ENCODE measurements at regions not wholly inside any gene's neighbourhood (a gene's known extent, or its start where the extent isn't known, plus 50 kb on each side); places are given as distances from the start of the nearest gene placed in this dataset.

DNA sequence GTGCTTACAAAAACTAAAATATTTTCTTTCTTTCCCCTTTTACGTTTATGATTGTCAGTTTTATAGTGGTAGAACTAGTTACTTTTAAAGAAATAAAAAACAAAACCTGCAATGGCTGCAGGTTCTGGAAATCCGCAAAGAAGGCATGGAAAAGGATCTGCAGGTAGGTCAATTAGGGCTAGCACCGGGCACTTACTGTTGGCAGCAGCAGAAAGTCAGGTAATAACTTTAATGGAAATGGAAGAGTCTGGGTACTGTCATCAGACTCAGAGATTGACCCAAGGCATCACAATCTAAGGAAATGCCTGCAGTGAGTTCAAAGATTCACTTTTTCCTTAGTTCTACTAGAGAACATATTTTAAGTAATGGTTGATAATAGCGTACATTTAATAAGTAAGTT lies 1136.3 kb upstream of the B3GALT2 start:
- TF ChIP-seq, protein P1, sequence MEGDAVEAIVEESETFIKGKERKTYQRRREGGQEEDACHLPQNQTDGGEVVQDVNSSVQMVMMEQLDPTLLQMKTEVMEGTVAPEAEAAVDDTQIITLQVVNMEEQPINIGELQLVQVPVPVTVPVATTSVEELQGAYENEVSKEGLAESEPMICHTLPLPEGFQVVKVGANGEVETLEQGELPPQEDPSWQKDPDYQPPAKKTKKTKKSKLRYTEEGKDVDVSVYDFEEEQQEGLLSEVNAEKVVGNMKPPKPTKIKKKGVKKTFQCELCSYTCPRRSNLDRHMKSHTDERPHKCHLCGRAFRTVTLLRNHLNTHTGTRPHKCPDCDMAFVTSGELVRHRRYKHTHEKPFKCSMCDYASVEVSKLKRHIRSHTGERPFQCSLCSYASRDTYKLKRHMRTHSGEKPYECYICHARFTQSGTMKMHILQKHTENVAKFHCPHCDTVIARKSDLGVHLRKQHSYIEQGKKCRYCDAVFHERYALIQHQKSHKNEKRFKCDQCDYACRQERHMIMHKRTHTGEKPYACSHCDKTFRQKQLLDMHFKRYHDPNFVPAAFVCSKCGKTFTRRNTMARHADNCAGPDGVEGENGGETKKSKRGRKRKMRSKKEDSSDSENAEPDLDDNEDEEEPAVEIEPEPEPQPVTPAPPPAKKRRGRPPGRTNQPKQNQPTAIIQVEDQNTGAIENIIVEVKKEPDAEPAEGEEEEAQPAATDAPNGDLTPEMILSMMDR (IDR thresholded peaks at IDR 0.05; ENCODE audit: insufficient read depth in 1 of 2, low read depth in 1 of 2, low read length in 1 of 2, severe bottlenecking in 1 of 2, unreplicated experiment in 1 of 2): no peak
- BruUV-seq (replicated peaks): no TSS peak
- POLR2A ChIA-PET: no interaction called here
- Histone ChIP-seq H3K27me3 (replicated peaks; ENCODE audit: control insufficient read depth, insufficient read depth, low read length) (no peaks in the 10 kb centered on the region), H3K36me3 (ENCODE audit: control insufficient read depth, insufficient read depth, low read length) (no peaks in the 10 kb centered on the region), H3K9me3 (no peaks in the 10 kb centered on the region), H3K4me3 (ENCODE audit: low read depth, low read length) (no peak overlapping the region), H3K4me1 (no peaks in the 10 kb centered on the region)
- H3K4me3 Mint-ChIP-seq (ENCODE audit: unreplicated experiment): no peak overlapping the region
- H3K27me3 Mint-ChIP-seq (ENCODE audit: insufficient read depth, unreplicated experiment): no peaks in the 10 kb centered on the region
- no peaks in the 10 kb centered on the region for H3K4me1 Mint-ChIP-seq (ENCODE audit: low read depth, unreplicated experiment)
- H3K9me3 Mint-ChIP-seq (ENCODE audit: unreplicated experiment): no peaks in the 10 kb centered on the region
- no peak for DNase-seq
- CTCF ChIA-PET: no interaction called here
- intact Hi-C loops (cut with micrococcal nuclease; ENCODE audit: unreplicated experiment): no loop called here
- H3K27ac Mint-ChIP-seq (ENCODE audit: unreplicated experiment): no peak overlapping the region
- no peaks in the 10 kb centered on the region for H3K36me3 Mint-ChIP-seq (ENCODE audit: insufficient read depth, unreplicated experiment)

DNA sequence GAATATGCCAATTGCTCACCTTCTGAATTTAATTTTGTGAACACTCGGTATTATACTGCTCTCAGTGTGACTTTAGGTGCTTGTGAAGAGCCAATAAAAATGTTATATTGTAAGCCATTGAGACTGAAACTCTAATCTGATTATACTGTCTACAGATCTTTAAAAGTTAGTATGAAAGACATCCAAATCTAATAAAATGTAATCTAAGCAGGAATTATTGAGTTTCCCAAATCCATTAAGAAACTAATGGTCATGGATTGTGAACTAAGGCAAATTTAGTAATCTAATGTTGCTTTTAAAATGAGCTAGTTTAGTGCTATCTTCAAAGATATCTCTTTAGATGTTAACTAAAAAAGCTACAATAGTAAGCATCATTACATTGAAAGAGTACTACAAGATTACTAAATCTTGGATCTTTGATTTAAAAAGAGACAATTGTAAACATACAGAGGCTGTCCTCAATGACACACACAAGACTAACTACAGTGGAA lies 1132.4 kb upstream of the B3GALT2 start:
- Mint-ChIP-seq H3K36me3 (ENCODE audit: insufficient read depth, unreplicated experiment) (no peaks in the 10 kb centered on the region), H3K4me1 (ENCODE audit: low read depth, unreplicated experiment) (no peaks in the 10 kb centered on the region), H3K9me3 (ENCODE audit: unreplicated experiment) (no peaks in the 10 kb centered on the region), H3K27ac (ENCODE audit: unreplicated experiment) (no peak overlapping the region), H3K27me3 (ENCODE audit: insufficient read depth, unreplicated experiment) (no peaks in the 10 kb centered on the region), H3K4me3 (ENCODE audit: unreplicated experiment) (no peak overlapping the region)
- TF ChIP-seq, protein P1 (IDR thresholded peaks at IDR 0.05; ENCODE audit: insufficient read depth in 1 of 2, low read depth in 1 of 2, low read length in 1 of 2, severe bottlenecking in 1 of 2, unreplicated experiment in 1 of 2): no peak
- no TSS peak for BruUV-seq (replicated peaks)
- no peak for DNase-seq
- no peaks in the 10 kb centered on the region for H3K36me3 ChIP-seq (ENCODE audit: control insufficient read depth, insufficient read depth, low read length)
- ChIA-PET CTCF (no interaction called here), POLR2A (no interaction called here)
- H3K9me3 ChIP-seq: no peaks in the 10 kb centered on the region
- intact Hi-C loops (cut with micrococcal nuclease; ENCODE audit: unreplicated experiment): no loop called here
- H3K4me3 ChIP-seq (ENCODE audit: low read depth, low read length): no peak overlapping the region
- no peaks in the 10 kb centered on the region for H3K27me3 ChIP-seq (replicated peaks; ENCODE audit: control insufficient read depth, insufficient read depth, low read length)
- no peaks in the 10 kb centered on the region for H3K4me1 ChIP-seq

DNA sequence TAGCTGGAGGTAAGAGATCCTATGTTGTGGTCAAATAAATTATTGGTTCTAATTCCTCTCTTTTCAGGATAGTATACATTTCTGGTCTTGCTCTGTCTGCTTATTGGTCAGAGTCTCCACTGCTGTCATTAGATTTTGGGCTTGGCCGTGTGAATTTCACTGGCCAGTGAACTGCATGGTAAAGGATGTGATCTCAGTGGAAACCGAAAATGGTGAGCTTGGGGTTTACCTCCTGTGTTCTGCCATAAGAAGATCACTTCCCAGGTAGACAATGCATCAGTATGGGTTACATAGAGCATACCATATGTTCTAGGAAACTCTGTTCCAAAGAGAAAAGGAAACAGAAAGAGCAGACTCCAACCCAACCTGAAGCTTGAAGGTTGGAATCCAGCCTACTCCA lies 1123.3 kb upstream of the B3GALT2 start:
- Mint-ChIP-seq H3K4me3 (ENCODE audit: unreplicated experiment) (no peak overlapping the region), H3K9me3 (ENCODE audit: unreplicated experiment) (no peaks in the 10 kb centered on the region), H3K27me3 (ENCODE audit: insufficient read depth, unreplicated experiment) (no peaks in the 10 kb centered on the region), H3K4me1 (ENCODE audit: low read depth, unreplicated experiment) (no peaks in the 10 kb centered on the region), H3K36me3 (ENCODE audit: insufficient read depth, unreplicated experiment) (no peaks in the 10 kb centered on the region), H3K27ac (ENCODE audit: unreplicated experiment) (no peak overlapping the region)
- H3K4me1 ChIP-seq: no peaks in the 10 kb centered on the region
- no TSS peak for BruUV-seq (replicated peaks)
- TF ChIP-seq, protein P1 (IDR thresholded peaks at IDR 0.05; ENCODE audit: insufficient read depth in 1 of 2, low read depth in 1 of 2, low read length in 1 of 2, severe bottlenecking in 1 of 2, unreplicated experiment in 1 of 2): no peak
- no peaks in the 10 kb centered on the region for H3K36me3 ChIP-seq (ENCODE audit: control insufficient read depth, insufficient read depth, low read length)
- no peak for DNase-seq
- intact Hi-C loops (cut with micrococcal nuclease; ENCODE audit: unreplicated experiment): no loop called here
- no peaks in the 10 kb centered on the region for H3K9me3 ChIP-seq
- no peaks in the 10 kb centered on the region for H3K27me3 ChIP-seq (replicated peaks; ENCODE audit: control insufficient read depth, insufficient read depth, low read length)
- POLR2A ChIA-PET: no interaction called here
- CTCF ChIA-PET: no interaction called here
- H3K4me3 ChIP-seq (ENCODE audit: low read depth, low read length): no peak overlapping the region
